DOHH2 (cell line): ENCODE measurements at regions not wholly inside any gene's neighbourhood (a gene's known extent, or its start where the extent isn't known, plus 50 kb on each side); places are given as distances from the start of the nearest gene placed in this dataset.

Experiments used
- H3F3A ChIP-seq: fragments of 200-600 bp; sonication (generic), shearing (Covaris generic); 2 replicates; pipeline ENCODE4 v1.6.0; 2016; ENCODE audit warnings: antibody characterized with exemption, mild to moderate bottlenecking; ENCODE audit not compliant: control insufficient read depth, insufficient read depth
- H3K27ac ChIP-seq: fragments of 200-600 bp; sonication (generic); 2 replicates; pipeline ENCODE4 v1.5.1; 2014; ENCODE audit warnings: low read depth, mild to moderate bottlenecking, low read length, moderate library complexity
- H3K27me3 ChIP-seq: fragments of 200-600 bp; sonication (generic); 2 replicates; pipeline ENCODE4 v1.6.1; 2014; ENCODE audit warnings: mild to moderate bottlenecking, low read length, mixed read lengths; ENCODE audit not compliant: control insufficient read depth
- H3K36me3 ChIP-seq: fragments of 200-600 bp; sonication (generic); 2 replicates; pipeline ENCODE4 v1.6.1; 2014; ENCODE audit warnings: mild to moderate bottlenecking, low read length, moderate library complexity, mixed read lengths; ENCODE audit not compliant: control insufficient read depth
- H3K4me1 ChIP-seq: fragments of 200-600 bp; sonication (generic); 2 replicates; pipeline ENCODE4 v1.6.1; 2014; ENCODE audit warnings: mild to moderate bottlenecking, low read length, mixed read lengths; ENCODE audit not compliant: control insufficient read depth
- H3K4me2 ChIP-seq: fragments of 200-600 bp; sonication (generic); 2 replicates; pipeline ENCODE4 v1.6.0; 2014; ENCODE audit warnings: mild to moderate bottlenecking, low read length, moderate library complexity
- H3K4me3 ChIP-seq: fragments of 200-600 bp; sonication (generic); 2 replicates; pipeline ENCODE4 v1.5.1; 2014; ENCODE audit warnings: mild to moderate bottlenecking, low read length, mixed read lengths
- H3K79me2 ChIP-seq: fragments of 200-600 bp; sonication (generic); 2 replicates; pipeline ENCODE4 v1.6.1; 2014; ENCODE audit warnings: mild to moderate bottlenecking, low read length, mixed read lengths; ENCODE audit not compliant: control insufficient read depth
- H3K9me2 ChIP-seq: fragments of 200-600 bp; sonication (generic); replicated peaks from 2 replicates; pipeline ENCODE4 v1.6.1; 2014; ENCODE audit warnings: mild to moderate bottlenecking, low read length, mixed read lengths; ENCODE audit not compliant: control insufficient read depth
- H3K9me3 ChIP-seq: fragments of 200-600 bp; sonication (generic); 2 replicates; pipeline ENCODE4 v1.6.1; 2014; ENCODE audit warnings: antibody characterized with exemption, low read length, mixed read lengths; ENCODE audit not compliant: control insufficient read depth, insufficient read depth
- H4K20me1 ChIP-seq: fragments of 200-600 bp; sonication (generic); 2 replicates; pipeline ENCODE4 v1.6.0; 2014; ENCODE audit warnings: low read depth, mild to moderate bottlenecking, antibody characterized with exemption, low read length, moderate library complexity; ENCODE audit not compliant: control insufficient read depth, insufficient read depth
- CTCF ChIP-seq: fragments of 200-600 bp; sonication (generic); IDR thresholded peaks from one replicate; pipeline ENCODE4 v1.5.1; 2014; ENCODE audit warnings: antibody characterized with exemption, mild to moderate bottlenecking, low read depth, low read length; ENCODE audit not compliant: poor library complexity, severe bottlenecking
- EZH2phosphoT487 ChIP-seq: fragments of 200-600 bp; sonication (generic); IDR thresholded peaks from 2 replicates; pipeline ENCODE4 v1.6.1; 2017; ENCODE audit warnings: borderline replicate concordance, mild to moderate bottlenecking, antibody characterized with exemption, low read length, moderate library complexity, mixed read lengths

- H3K9me2 ChIP-seq, result no peaks in the 10 kb centered on the region
- H3K4me1 ChIP-seq, result no peaks in the 10 kb centered on the region
- H3K9me3 ChIP-seq, result no peaks in the 10 kb centered on the region
- no peak overlapping the region for H3K4me3 ChIP-seq
- H3K27ac ChIP-seq, result no peak overlapping the region
- H3K27me3 ChIP-seq, result no peaks in the 10 kb centered on the region
- H3K4me2 ChIP-seq, result no peak overlapping the region
- H4K20me1 ChIP-seq, result no peaks in the 10 kb centered on the region
- no peaks in the 10 kb centered on the region for H3K36me3 ChIP-seq
- no peaks in the 10 kb centered on the region for H3K79me2 ChIP-seq
- TF ChIP-seq CTCF (no peak), EZH2phosphoT487 (no peak)
- no peaks in the 10 kb centered on the region for H3F3A ChIP-seq
These were observed 369.4 kb upstream of the IMPG1 start for GRCh38 chr6:76441875-76442274.

GRCh38 chr6:76439811-76440210, 367.3 kb upstream of the IMPG1 start:
- Histone ChIP-seq H3K9me3 (no peaks in the 10 kb centered on the region), H3K4me3 (no peak overlapping the region), H4K20me1 (no peaks in the 10 kb centered on the region), H3F3A (no peaks in the 10 kb centered on the region), H3K36me3 (no peaks in the 10 kb centered on the region), H3K9me2 (no peaks in the 10 kb centered on the region), H3K4me2 (no peak overlapping the region), H3K4me1 (no peaks in the 10 kb centered on the region), H3K27ac (no peak overlapping the region), H3K79me2 (no peaks in the 10 kb centered on the region), H3K27me3 (no peaks in the 10 kb centered on the region)
- no peak for TF ChIP-seq EZH2phosphoT487
- TF ChIP-seq CTCF, result no peak

- Histone ChIP-seq H3K4me1 (no peaks in the 10 kb centered on the region), H3K79me2 (no peaks in the 10 kb centered on the region), H3K4me2 (no peak overlapping the region), H3K4me3 (no peak overlapping the region), H4K20me1 (no peaks in the 10 kb centered on the region), H3K27ac (no peak overlapping the region), H3K9me2 (no peaks in the 10 kb centered on the region), H3K9me3 (no peaks in the 10 kb centered on the region), H3K27me3 (no peaks in the 10 kb centered on the region), H3K36me3 (no peaks in the 10 kb centered on the region), H3F3A (no peaks in the 10 kb centered on the region)
- no peak for TF ChIP-seq CTCF
- TF ChIP-seq EZH2phosphoT487, result no peak
These were observed 366.3 kb upstream of the IMPG1 start for GRCh38 chr6:76438768-76439167.

- no peak overlapping the region for H3K4me3 ChIP-seq
These were observed 362.7 kb upstream of the IMPG1 start for GRCh38 chr6:76435174-76435573.

More at GRCh38 chr6:76435174-76435573, 362.7 kb upstream of the IMPG1 start:
- Histone ChIP-seq H3K9me2 (no peaks in the 10 kb centered on the region), H3F3A (no peaks in the 10 kb centered on the region), H3K9me3 (no peaks in the 10 kb centered on the region), H3K4me2 (no peak overlapping the region), H4K20me1 (no peaks in the 10 kb centered on the region), H3K27ac (no peak overlapping the region), H3K27me3 (no peaks in the 10 kb centered on the region), H3K4me1 (no peaks in the 10 kb centered on the region), H3K79me2 (no peaks in the 10 kb centered on the region), H3K36me3 (no peaks in the 10 kb centered on the region)
- TF ChIP-seq EZH2phosphoT487 (no peak), CTCF (no peak)
